H9 (cell line): ENCODE measurements at regions not wholly inside any gene's neighbourhood (a gene's known extent, or its start where the extent isn't known, plus 50 kb on each side); places are given as distances from the start of the nearest gene placed in this dataset.

Experiments
- DNase-seq: peaks from one replicate; pipeline ENCODE4 v3.0.0-alpha.2; 2017
- H2AFZ ChIP-seq: one replicate; pipeline ENCODE4 v1.6.1; 2013; ENCODE audit warnings: mild to moderate bottlenecking, low read length, control low read depth, moderate library complexity
- H2AK5ac ChIP-seq: 2 replicates; pipeline ENCODE4 v1.6.1; 2013; ENCODE audit warnings: low read length, control low read depth, mixed read lengths; ENCODE audit not compliant: insufficient read length
- H2BK120ac ChIP-seq: one replicate; pipeline ENCODE4 v1.6.1; 2013; ENCODE audit warnings: low read depth, mild to moderate bottlenecking, low read length, control low read depth, inconsistent platforms; ENCODE audit not compliant: poor library complexity, severe bottlenecking
- H2BK12ac ChIP-seq: 2 replicates; pipeline ENCODE4 v1.6.1; 2013; ENCODE audit warnings: low read length, control low read depth, mixed read lengths, low read depth; ENCODE audit not compliant: insufficient read length
- H2BK15ac ChIP-seq: 2 replicates; pipeline ENCODE4 v1.6.1; 2013; ENCODE audit warnings: low read depth, low read length, control low read depth
- H2BK20ac ChIP-seq: one replicate; pipeline ENCODE4 v1.6.1; 2013; ENCODE audit warnings: low read depth, mild to moderate bottlenecking, low read length, control low read depth, inconsistent platforms; ENCODE audit not compliant: poor library complexity, severe bottlenecking
- H2BK5ac ChIP-seq: 2 replicates; pipeline ENCODE4 v1.6.1; 2013; ENCODE audit warnings: low read length, control low read depth, mixed read lengths; ENCODE audit not compliant: insufficient read length
- H3K14ac ChIP-seq: 2 replicates; pipeline ENCODE4 v1.6.1; 2013; ENCODE audit warnings: low read length, control low read depth; ENCODE audit not compliant: insufficient read depth
- H3K18ac ChIP-seq: 2 replicates; pipeline ENCODE4 v1.6.1; 2013; ENCODE audit warnings: low read depth, mild to moderate bottlenecking, mixed read lengths, low read length, control low read depth; ENCODE audit not compliant: insufficient read length
- H3K23ac ChIP-seq: 2 replicates; pipeline ENCODE4 v1.6.1; 2013; ENCODE audit warnings: low read length, control low read depth, mixed read lengths, low read depth; ENCODE audit not compliant: insufficient read length
- H3K23me2 ChIP-seq: 2 replicates; pipeline ENCODE4 v1.6.1; 2013; ENCODE audit warnings: low read depth, mild to moderate bottlenecking, mixed read lengths, low read length, control low read depth; ENCODE audit not compliant: insufficient read length, poor library complexity, severe bottlenecking
- H3K27ac ChIP-seq: 2 replicates; pipeline ENCODE4 v1.5.1; 2013; ENCODE audit warnings: low read length, control low read depth, mixed read lengths, low read depth; ENCODE audit not compliant: insufficient read length
- H3K27me3 ChIP-seq: 2 replicates; pipeline ENCODE4 v1.6.1; 2013; ENCODE audit warnings: low read length, control low read depth, inconsistent platforms; ENCODE audit not compliant: insufficient read depth
- H3K4ac ChIP-seq: 2 replicates; pipeline ENCODE4 v1.6.1; 2013; ENCODE audit warnings: low read depth, mild to moderate bottlenecking, control low read depth, inconsistent platforms, low read length, moderate library complexity
- H3K4me1 ChIP-seq: 2 replicates; pipeline ENCODE4 v1.6.1; 2013; ENCODE audit warnings: low read length, control low read depth, inconsistent platforms; ENCODE audit not compliant: insufficient read depth
- H3K4me2 ChIP-seq: 2 replicates; pipeline ENCODE4 v1.6.1; 2013; ENCODE audit warnings: low read length, control low read depth, mixed read lengths; ENCODE audit not compliant: insufficient read length, insufficient read depth
- H3K56ac ChIP-seq: 2 replicates; pipeline ENCODE4 v1.6.1; 2013; ENCODE audit warnings: low read depth, mild to moderate bottlenecking, mixed read lengths, low read length, control low read depth; ENCODE audit not compliant: insufficient read length
- H3K79me1 ChIP-seq: 2 replicates; pipeline ENCODE4 v1.6.1; 2013; ENCODE audit warnings: low read depth, mild to moderate bottlenecking, moderate library complexity, low read length, control low read depth, inconsistent platforms; ENCODE audit not compliant: insufficient read depth, poor library complexity, severe bottlenecking
- H3K79me2 ChIP-seq: 2 replicates; pipeline ENCODE4 v1.6.1; 2013; ENCODE audit warnings: low read length, control low read depth, inconsistent platforms; ENCODE audit not compliant: insufficient read depth
- H3K9ac ChIP-seq: 2 replicates; pipeline ENCODE4 v1.6.1; 2013; ENCODE audit warnings: low read length, control low read depth, mixed read lengths; ENCODE audit not compliant: insufficient read length; ENCODE audit errors: extremely low read depth
- H3K9me3 ChIP-seq: one replicate; pipeline ENCODE4 v1.6.1; 2013; ENCODE audit warnings: low read depth, low read length, inconsistent platforms; ENCODE audit not compliant: control insufficient read depth
- H3T11ph ChIP-seq: one replicate; pipeline ENCODE4 v1.6.1; 2013; ENCODE audit warnings: mild to moderate bottlenecking, low read length, control low read depth, inconsistent platforms
- H4K20me1 ChIP-seq: one replicate; pipeline ENCODE4 v1.6.1; 2013; ENCODE audit not compliant: control insufficient read depth, insufficient read length, insufficient read depth
- H4K5ac ChIP-seq: 2 replicates; pipeline ENCODE4 v1.6.1; 2013; ENCODE audit warnings: low read depth, mild to moderate bottlenecking, mixed read lengths, low read length, control low read depth; ENCODE audit not compliant: insufficient read length
- H4K8ac ChIP-seq: replicated peaks from 2 replicates; pipeline ENCODE4 v1.6.1; 2013; ENCODE audit warnings: low read length, control low read depth, mixed read lengths, low read depth; ENCODE audit not compliant: insufficient read length
- H4K91ac ChIP-seq: 2 replicates; pipeline ENCODE4 v1.6.1; 2013; ENCODE audit warnings: low read depth, mild to moderate bottlenecking, moderate library complexity, mixed read lengths, low read length, control low read depth; ENCODE audit not compliant: insufficient read length
- H3K27ac Mint-ChIP-seq, 3 experiments: 2 replicates in 2 of 3; 3 replicates in 1 of 3; pipeline ENCODE4 v1.8.0; 2020 to 2021; ENCODE audit warnings: mixed read lengths in 3 of 3, mild to moderate bottlenecking in 1 of 3, moderate library complexity in 1 of 3
- H3K27me3 Mint-ChIP-seq: 2 replicates; pipeline ENCODE4 v1.8.0; 2021; ENCODE audit warnings: low read depth, mild to moderate bottlenecking, moderate library complexity, mixed read lengths
- H3K36me3 Mint-ChIP-seq, 3 experiments: 2 replicates in 2 of 3; 3 replicates in 1 of 3; pipeline ENCODE4 v1.8.0; 2020 to 2021; ENCODE audit warnings: low read depth in 3 of 3, mixed read lengths in 3 of 3; ENCODE audit not compliant: insufficient read depth in 1 of 3
- H3K4me1 Mint-ChIP-seq, 2 experiments: 2 replicates each; pipeline ENCODE4 v1.8.0; 2020; ENCODE audit warnings: mixed read lengths in 2 of 2
- H3K4me3 Mint-ChIP-seq, 2 experiments: 2 replicates in 1 of 2; 3 replicates in 1 of 2; pipeline ENCODE4 v1.8.0; 2020 to 2021; ENCODE audit warnings: mild to moderate bottlenecking in 2 of 2, mixed read lengths in 2 of 2, moderate library complexity in 1 of 2
- H3K9me3 Mint-ChIP-seq, 2 experiments: 2 replicates in 1 of 2; 3 replicates in 1 of 2; pipeline ENCODE4 v1.8.0; 2020; ENCODE audit warnings: mild to moderate bottlenecking in 2 of 2, mixed read lengths in 2 of 2, moderate library complexity in 1 of 2
- WGBS: extraction: QIAGEN DNeasy Blood & Tissue Kit; methylation state at CpG from one replicate; pipeline ENCODE4 v1.1.7; 2013; ENCODE audit warnings: missing lambda C conversion rate, low lambda C conversion rate, mixed read lengths; ENCODE audit not compliant: insufficient read length; ENCODE audit errors: extremely low coverage; 5-methylcytosine and 5-hydroxymethylcytosine counted together
- TF ChIP-seq, protein P1 (sequence below): fragments of 200-600 bp; sonication (generic); conservative IDR thresholded peaks from 3 replicates; pipeline ENCODE4 v1.8.0; 2021; ENCODE audit warnings: antibody characterized with exemption, mild to moderate bottlenecking

GRCh38 chr3:25300141-25300540, 127.9 kb upstream of the RARB start:
- Histone ChIP-seq H3K27ac (no peak overlapping the region), H3K9me3 (no peaks in the 10 kb centered on the region), H4K5ac (no peak overlapping the region), H2BK15ac (no peak overlapping the region), H3K14ac (no peak overlapping the region), H2BK5ac (no peak overlapping the region), H3K23me2 (no peaks in the 10 kb centered on the region), H3K4me2 (no peak overlapping the region), H2AK5ac (no peak overlapping the region), H2BK12ac (no peak overlapping the region), H2BK20ac (no peak overlapping the region), H3K4ac (no peak overlapping the region), H2BK120ac (no peak overlapping the region), H3T11ph (no peak overlapping the region), H3K18ac (no peak overlapping the region), H4K20me1 (no peaks in the 10 kb centered on the region), H3K9ac (no peak overlapping the region), H3K27me3 (no peaks in the 10 kb centered on the region), H3K79me1 (no peaks in the 10 kb centered on the region), H3K23ac (no peak overlapping the region), H2AFZ (no peak overlapping the region), H3K4me1 (no peaks in the 10 kb centered on the region), H4K91ac (no peak overlapping the region), H3K79me2 (no peaks in the 10 kb centered on the region), H3K56ac (no peak overlapping the region), H4K8ac (no peak overlapping the region)
- no peaks in the 10 kb centered on the region for H3K27me3 Mint-ChIP-seq
- TF ChIP-seq, protein P1, sequence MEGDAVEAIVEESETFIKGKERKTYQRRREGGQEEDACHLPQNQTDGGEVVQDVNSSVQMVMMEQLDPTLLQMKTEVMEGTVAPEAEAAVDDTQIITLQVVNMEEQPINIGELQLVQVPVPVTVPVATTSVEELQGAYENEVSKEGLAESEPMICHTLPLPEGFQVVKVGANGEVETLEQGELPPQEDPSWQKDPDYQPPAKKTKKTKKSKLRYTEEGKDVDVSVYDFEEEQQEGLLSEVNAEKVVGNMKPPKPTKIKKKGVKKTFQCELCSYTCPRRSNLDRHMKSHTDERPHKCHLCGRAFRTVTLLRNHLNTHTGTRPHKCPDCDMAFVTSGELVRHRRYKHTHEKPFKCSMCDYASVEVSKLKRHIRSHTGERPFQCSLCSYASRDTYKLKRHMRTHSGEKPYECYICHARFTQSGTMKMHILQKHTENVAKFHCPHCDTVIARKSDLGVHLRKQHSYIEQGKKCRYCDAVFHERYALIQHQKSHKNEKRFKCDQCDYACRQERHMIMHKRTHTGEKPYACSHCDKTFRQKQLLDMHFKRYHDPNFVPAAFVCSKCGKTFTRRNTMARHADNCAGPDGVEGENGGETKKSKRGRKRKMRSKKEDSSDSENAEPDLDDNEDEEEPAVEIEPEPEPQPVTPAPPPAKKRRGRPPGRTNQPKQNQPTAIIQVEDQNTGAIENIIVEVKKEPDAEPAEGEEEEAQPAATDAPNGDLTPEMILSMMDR, result no peak
- no peak overlapping the region for H3K4me3 Mint-ChIP-seq
- no CpG with 5 or more reads among the region's 1 CpG for WGBS
- peaks cover 15% of the 10 kb centered on the region in 2 experiments for H3K4me1 Mint-ChIP-seq
- no peak for DNase-seq
- H3K9me3 Mint-ChIP-seq, result no peaks in the 10 kb centered on the region
- H3K36me3 Mint-ChIP-seq, result no peaks in the 10 kb centered on the region
- no peak overlapping the region for H3K27ac Mint-ChIP-seq
